Stimulated activated naive CD4-positive, alpha-beta T cell (primary cell): ENCODE measurements at regions not wholly inside any gene's neighbourhood (a gene's known extent, or its start where the extent isn't known, plus 50 kb on each side); places are given as distances from the start of the nearest gene placed in this dataset.
"Not testable (repeated sequence)": the region's sequence is repeated elsewhere in the genome, so short reads cannot be mapped to it uniquely, and the experiment has no call there.

Experiments used
- DNase-seq, 6 experiments: peaks; one replicate each; lab custom pipeline; 2025; lab: John Stamatoyannopoulos, UW

- no peak for DNase-seq
These were observed 1350.0 kb upstream of the EPHA6 start for GRCh38 chr3:95464346-95464745.

DNA sequence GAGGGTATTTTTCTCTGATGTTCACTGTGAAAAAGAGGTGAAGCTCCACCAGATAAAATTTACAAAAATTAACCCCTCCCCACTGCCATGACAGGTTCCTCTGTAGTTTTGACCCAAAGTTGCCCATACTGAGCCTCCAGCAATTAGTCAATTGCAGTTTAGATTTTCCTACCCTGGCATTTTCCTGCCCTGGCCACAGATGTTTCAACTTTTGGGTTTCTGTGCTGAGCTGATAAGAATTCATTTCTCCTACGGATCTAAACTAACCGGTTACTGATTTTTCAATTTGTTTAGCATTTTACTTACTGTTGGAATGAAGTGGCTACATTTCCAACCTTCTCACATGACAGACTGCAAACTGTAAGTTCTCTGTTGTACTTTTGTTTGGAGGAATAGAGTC is 1346.1 kb upstream of the EPHA6 start:
- DNase-seq: no peak

DNA sequence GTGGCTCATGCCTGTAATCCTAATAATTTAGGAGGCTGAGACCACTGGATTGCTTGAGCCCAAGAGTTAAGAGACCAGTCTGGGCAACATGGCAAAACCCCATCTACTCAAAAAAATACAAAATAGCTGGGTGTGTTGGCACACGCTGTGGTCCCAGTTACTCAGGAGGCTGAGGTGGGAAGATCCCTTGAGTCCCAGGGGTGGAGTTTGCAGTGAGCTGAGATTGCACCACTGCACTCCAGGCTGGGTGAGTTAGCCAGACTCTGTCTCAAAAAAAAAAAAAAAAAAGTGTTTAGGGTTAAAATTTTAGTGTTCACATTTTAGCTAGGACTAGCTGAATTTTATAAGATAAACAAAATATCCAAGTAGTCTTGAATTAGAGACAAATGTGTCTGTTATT is 1340.1 kb upstream of the EPHA6 start:
- no peak for DNase-seq

GRCh38 chr3:95476534-95476933 is 1337.9 kb upstream of the EPHA6 start:
- DNase-seq: no peak

GRCh38 chr3:95506174-95506573 is 1308.2 kb upstream of the EPHA6 start:
- DNase-seq: no peak

DNA sequence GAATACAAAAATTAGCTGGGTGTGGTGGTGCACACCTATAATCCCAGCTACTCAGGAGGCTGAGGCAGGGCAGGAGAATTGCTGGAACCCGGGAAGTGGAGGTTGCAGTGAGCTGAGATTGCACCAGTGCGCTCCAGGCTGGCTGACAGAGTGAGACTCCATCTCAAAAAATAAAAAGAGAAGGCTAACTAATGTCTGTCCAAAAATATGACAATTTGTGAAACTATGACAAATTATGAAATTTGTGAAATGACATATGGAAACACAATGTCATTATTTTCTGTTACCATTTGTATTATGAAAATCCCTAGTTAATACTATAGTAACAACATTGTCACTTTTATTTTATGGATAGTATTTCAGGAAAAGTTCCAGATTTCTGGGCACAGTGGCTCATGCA is 1306.3 kb upstream of the EPHA6 start:
- DNase-seq: no peak

DNA sequence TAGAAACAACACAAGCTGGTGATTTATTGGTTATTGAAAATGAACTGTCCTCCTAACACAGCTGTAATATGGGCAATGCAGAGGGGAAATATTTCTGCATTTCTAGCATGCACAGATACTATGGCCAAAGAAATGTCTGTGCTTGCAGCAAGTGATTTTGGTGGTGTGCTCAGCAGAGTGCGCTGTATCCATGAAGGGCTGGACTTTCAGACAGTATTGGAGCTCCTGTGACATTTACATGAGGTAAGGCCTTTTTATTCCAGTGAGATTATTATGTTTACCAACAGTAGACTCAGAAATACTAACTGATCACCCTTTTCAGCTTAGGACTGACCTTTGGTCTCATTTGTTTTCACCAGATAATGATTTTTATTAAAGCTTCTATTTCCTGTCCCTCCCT is 1302.6 kb upstream of the EPHA6 start:
- DNase-seq: no peak

GRCh38 chr3:95514260-95514659 is 1300.1 kb upstream of the EPHA6 start:
- no peak for DNase-seq

- DNase-seq: no peak
These were observed 1293.0 kb upstream of the EPHA6 start for GRCh38 chr3:95521396-95521795.

GRCh38 chr3:95522449-95522848 is 1291.9 kb upstream of the EPHA6 start:
- DNase-seq: no peak

- DNase-seq: no peak
These were observed 1274.4 kb upstream of the EPHA6 start for GRCh38 chr3:95539950-95540483.

- DNase-seq: no peak
These were observed 1248.9 kb upstream of the EPHA6 start for GRCh38 chr3:95565502-95565901.

- DNase-seq: no peak
These were observed 1247.0 kb upstream of the EPHA6 start for GRCh38 chr3:95567346-95567745.

DNA sequence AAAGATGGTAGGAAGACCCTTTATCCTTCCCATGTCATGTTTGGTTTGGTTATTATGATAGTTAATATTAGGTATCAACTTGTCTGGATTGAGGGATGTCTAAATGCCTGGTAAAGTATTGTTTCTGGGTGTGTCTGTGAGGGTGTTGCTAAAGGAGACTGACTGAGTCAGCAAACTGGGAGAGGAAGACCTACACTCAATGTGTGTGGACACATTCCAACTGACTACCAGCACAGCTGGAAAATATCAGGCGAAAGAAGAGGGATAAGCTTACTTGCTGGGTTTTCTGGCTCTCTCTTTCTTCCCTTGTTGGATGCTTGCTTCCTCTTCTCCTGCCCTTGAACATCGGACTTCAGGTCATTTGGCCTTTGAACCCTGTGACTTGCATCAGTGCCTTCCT is 1227.6 kb upstream of the EPHA6 start:
- DNase-seq: no peak

GRCh38 chr3:95587641-95588040 is 1226.8 kb upstream of the EPHA6 start:
- DNase-seq: not testable (repeated sequence)

DNA sequence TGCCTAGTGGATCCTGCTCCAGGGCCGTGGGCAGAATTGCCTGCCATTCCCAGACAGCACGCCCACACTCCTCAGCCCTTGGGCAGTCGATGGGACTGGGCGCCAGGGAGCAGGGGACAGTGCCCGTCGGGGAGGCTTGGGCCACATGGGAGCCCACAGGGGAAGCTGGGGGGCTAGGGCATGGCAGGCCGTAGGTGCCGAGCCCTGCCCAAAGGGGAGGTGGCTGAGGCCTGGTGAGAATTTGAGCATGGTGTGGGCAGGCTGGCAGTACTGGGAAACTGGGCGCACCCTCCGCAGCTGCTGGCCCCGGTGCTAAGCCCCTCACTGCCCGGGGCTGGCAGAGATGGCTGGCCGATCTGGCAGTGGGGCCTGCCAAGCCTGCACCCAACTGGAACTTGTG is 1225.9 kb upstream of the EPHA6 start:
- no peak for DNase-seq

- no peak for DNase-seq
These were observed 1218.8 kb upstream of the EPHA6 start for GRCh38 chr3:95595416-95596075.

GRCh38 chr3:95607926-95608325 is 1206.5 kb upstream of the EPHA6 start:
- no peak for DNase-seq

GRCh38 chr3:95609411-95609810 is 1205.0 kb upstream of the EPHA6 start:
- DNase-seq: no peak

DNA sequence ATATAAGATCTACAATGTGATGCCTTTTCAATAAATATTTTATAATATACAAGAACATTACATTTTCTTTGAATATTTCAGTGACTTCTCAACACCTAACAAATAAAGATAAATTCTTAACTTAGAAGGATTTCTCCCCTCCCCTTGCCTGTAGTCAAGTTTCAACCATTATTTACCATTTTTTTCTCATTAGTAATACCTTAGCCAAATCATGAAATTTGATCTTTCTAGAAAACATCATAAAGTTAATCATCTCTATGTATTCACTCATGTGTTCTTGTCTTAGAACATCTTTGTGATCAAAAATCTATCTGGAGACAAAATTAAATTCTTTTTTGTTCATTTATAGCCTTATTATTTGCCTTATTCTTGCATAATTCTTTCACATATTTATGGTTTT is 1201.8 kb upstream of the EPHA6 start:
- DNase-seq: no peak

- no peak for DNase-seq
These were observed 1200.4 kb upstream of the EPHA6 start for GRCh38 chr3:95613993-95614392.

GRCh38 chr3:95615592-95616310 is 1198.6 kb upstream of the EPHA6 start:
- DNase-seq: no peak

DNA sequence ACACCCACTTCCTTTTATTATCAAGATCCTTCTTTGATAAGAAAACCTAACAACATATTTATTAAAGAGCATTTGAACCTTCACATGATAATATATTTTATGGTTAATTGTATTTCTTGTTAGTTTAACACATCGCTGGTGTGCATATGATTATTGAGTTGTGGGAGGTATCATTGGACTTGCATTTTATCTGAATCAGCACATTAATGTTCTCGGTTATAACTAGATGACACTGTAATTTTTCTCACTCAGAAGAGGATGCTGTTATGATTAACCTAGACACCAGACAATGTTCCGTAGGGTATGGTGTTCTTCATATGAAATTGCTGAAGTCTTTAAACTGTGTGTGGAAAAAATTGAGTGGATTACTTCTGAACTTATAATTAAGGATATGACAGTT is 1188.3 kb upstream of the EPHA6 start:
- no peak for DNase-seq

GRCh38 chr3:95627293-95627692 is 1187.1 kb upstream of the EPHA6 start:
- no peak for DNase-seq
